ENCODE measurements at regions not wholly inside any gene's neighbourhood (a gene's known extent, or its start where the extent isn't known, plus 50 kb on each side); places are given as distances from the start of the nearest gene placed in this dataset.

GRCh38 chr6:71766796-71767195 is 119.6 kb upstream of the RIMS1 start:
- intact Hi-C loops (cut with DNase I) = no loop called here
- Histone ChIP-seq H3K36me3 (replicated peaks in 1 of 2) (no peaks in the 10 kb centered on the region), H3K4me1 (replicated peaks in 1 of 2) (no peaks in the 10 kb centered on the region), H3K27me3 (no peaks in the 10 kb centered on the region), H3K27ac (no peak overlapping the region), H3K4me3 (no peak overlapping the region), H3K9me3 (replicated peaks in 1 of 3) (no peaks in the 10 kb centered on the region)
- WGBS, 4 donors = 13 to 19% (median 17%) methylated on average over 3 of the region's 3 CpGs
- TF ChIP-seq POLR2A (IDR thresholded peaks at IDR 0.05) (no peak), CTCF (IDR thresholded peaks at IDR 0.05) (no peak)
- no peak for DNase-seq

GRCh38 chr6:71768356-71768755 is 118.0 kb upstream of the RIMS1 start:
- WGBS, 4 donors = 42 to 48% (median 45%) methylated on average over 1 of the region's 1 CpG
- no peak for TF ChIP-seq POLR2A (IDR thresholded peaks at IDR 0.05)
- TF ChIP-seq CTCF (IDR thresholded peaks at IDR 0.05) = no peak
- Histone ChIP-seq H3K4me1 (replicated peaks in 1 of 2) (no peaks in the 10 kb centered on the region), H3K9me3 (replicated peaks in 1 of 3) (no peaks in the 10 kb centered on the region), H3K4me3 (no peak overlapping the region), H3K27me3 (no peaks in the 10 kb centered on the region), H3K36me3 (replicated peaks in 1 of 2) (no peaks in the 10 kb centered on the region), H3K27ac (no peak overlapping the region)
- intact Hi-C loops (cut with DNase I) = no loop called here
- no peak for DNase-seq

GRCh38 chr6:71808865-71809264 is 77.5 kb upstream of the RIMS1 start:
- Histone ChIP-seq H3K4me3 (no peak overlapping the region), H3K27me3 (no peaks in the 10 kb centered on the region), H3K4me1 (replicated peaks in 1 of 2) (no peaks in the 10 kb centered on the region), H3K36me3 (replicated peaks in 1 of 2) (no peaks in the 10 kb centered on the region), H3K27ac (no peak overlapping the region), H3K9me3 (replicated peaks in 1 of 3) (peaks cover 0 to 8% (median 0%) of the 10 kb centered on the region in 3 donors)
- intact Hi-C loops (cut with DNase I) = no loop called here
- 60 to 86% (median 69%) methylated on average over 1 of the region's 1 CpG for WGBS, 4 donors
- DNase-seq = no peak
- TF ChIP-seq POLR2A (IDR thresholded peaks at IDR 0.05) = no peak
- no peak for TF ChIP-seq CTCF (IDR thresholded peaks at IDR 0.05)

GRCh38 chr6:71810880-71811279 is 75.5 kb upstream of the RIMS1 start:
- peaks cover 0 to 8% (median 0%) of the 10 kb centered on the region in 3 donors for H3K9me3 ChIP-seq (replicated peaks in 1 of 3)
- DNase-seq = no peak
- WGBS, 4 donors = 85 to 94% (median 92%) methylated on average over 1 of the region's 1 CpG
- no peaks in the 10 kb centered on the region for H3K27me3 ChIP-seq
- TF ChIP-seq POLR2A (IDR thresholded peaks at IDR 0.05) (no peak), CTCF (IDR thresholded peaks at IDR 0.05) (no peak)
- no peak overlapping the region for H3K4me3 ChIP-seq
- no peaks in the 10 kb centered on the region for H3K36me3 ChIP-seq (replicated peaks in 1 of 2)
- no peaks in the 10 kb centered on the region for H3K4me1 ChIP-seq (replicated peaks in 1 of 2)
- H3K27ac ChIP-seq = no peak overlapping the region
- intact Hi-C loops (cut with DNase I) = no loop called here
